GM23338 (cell line): ENCODE measurements at regions not wholly inside any gene's neighbourhood (a gene's known extent, or its start where the extent isn't known, plus 50 kb on each side); places are given as distances from the start of the nearest gene placed in this dataset.

Experiments used
- EZH2 ChIP-seq: fragments of 200-600 bp; sonication (generic); IDR thresholded peaks from one replicate; pipeline ENCODE4 v1.8.0; 2017; ENCODE audit warnings: antibody characterized with exemption, mild to moderate bottlenecking, low read depth; ENCODE audit not compliant: unreplicated experiment
- EZH2phosphoT487 ChIP-seq: fragments of 200-600 bp; sonication (generic); IDR thresholded peaks from one replicate; pipeline ENCODE4 v1.8.1; 2018; ENCODE audit warnings: antibody characterized with exemption; ENCODE audit not compliant: unreplicated experiment
- JUNB ChIP-seq: IDR thresholded peaks from one replicate; pipeline ENCODE4 v1.6.1; 2016; ENCODE audit warnings: antibody characterized with exemption; ENCODE audit not compliant: unreplicated experiment
- POLR2AphosphoS5 ChIP-seq: IDR thresholded peaks from 2 replicates; pipeline ENCODE4 v1.6.1; 2016; ENCODE audit warnings: antibody characterized with exemption, low read depth
- ZNF114 ChIP-seq: fragments of 250-450 bp; sonication (Bioruptor Pico); IDR thresholded peaks from 2 replicates; pipeline ENCODE4 v1.5.0; 2020; ENCODE audit warnings: mild to moderate bottlenecking, moderate library complexity
- TF ChIP-seq, protein P1 (sequence below), 2 experiments: fragments of 200-600 bp in 1 of 2; sonication (generic) in 1 of 2; conservative IDR thresholded peaks; 2 replicates each; pipeline versions ENCODE4 v1.5.1 to v1.6.1; 2016 to 2017; ENCODE audit warnings: antibody characterized with exemption in 2 of 2, low read depth in 2 of 2, mild to moderate bottlenecking in 2 of 2, moderate library complexity in 1 of 2
- TF ChIP-seq, protein P2 (sequence below): IDR thresholded peaks from one replicate; pipeline ENCODE4 v1.6.1; 2018; ENCODE audit warnings: antibody characterized with exemption; ENCODE audit not compliant: unreplicated experiment
- TF ChIP-seq, protein P3 (sequence below): IDR thresholded peaks from 2 replicates; pipeline ENCODE4 v1.6.1; 2016; ENCODE audit warnings: antibody characterized with exemption

DNA sequence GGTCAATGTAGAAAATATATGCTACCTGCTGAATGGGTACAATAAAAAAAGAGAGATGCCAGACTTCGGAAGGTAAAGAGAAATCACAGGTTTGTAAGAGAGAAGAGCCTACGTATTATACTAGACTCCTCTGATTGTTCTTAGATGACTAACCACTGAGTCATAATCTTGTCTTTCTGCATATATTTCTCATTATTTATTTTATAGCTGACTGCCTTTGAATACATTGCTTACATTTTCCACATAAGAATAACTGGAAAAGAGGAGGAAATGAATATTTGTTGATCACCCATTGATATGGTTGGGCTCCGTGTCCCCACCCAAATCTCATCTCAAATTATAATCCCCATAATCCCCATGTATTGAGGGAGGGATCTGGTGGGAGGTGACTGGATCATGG is 90.3 kb upstream of the RAB27B start:
- no peak for TF ChIP-seq JUNB
- TF ChIP-seq, protein P1, sequence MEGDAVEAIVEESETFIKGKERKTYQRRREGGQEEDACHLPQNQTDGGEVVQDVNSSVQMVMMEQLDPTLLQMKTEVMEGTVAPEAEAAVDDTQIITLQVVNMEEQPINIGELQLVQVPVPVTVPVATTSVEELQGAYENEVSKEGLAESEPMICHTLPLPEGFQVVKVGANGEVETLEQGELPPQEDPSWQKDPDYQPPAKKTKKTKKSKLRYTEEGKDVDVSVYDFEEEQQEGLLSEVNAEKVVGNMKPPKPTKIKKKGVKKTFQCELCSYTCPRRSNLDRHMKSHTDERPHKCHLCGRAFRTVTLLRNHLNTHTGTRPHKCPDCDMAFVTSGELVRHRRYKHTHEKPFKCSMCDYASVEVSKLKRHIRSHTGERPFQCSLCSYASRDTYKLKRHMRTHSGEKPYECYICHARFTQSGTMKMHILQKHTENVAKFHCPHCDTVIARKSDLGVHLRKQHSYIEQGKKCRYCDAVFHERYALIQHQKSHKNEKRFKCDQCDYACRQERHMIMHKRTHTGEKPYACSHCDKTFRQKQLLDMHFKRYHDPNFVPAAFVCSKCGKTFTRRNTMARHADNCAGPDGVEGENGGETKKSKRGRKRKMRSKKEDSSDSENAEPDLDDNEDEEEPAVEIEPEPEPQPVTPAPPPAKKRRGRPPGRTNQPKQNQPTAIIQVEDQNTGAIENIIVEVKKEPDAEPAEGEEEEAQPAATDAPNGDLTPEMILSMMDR (conservative IDR thresholded peaks at IDR 0.05; ENCODE audit: low read depth in 2 of 2): no peak
- TF ChIP-seq EZH2: no peak
- no peak for TF ChIP-seq POLR2AphosphoS5
- TF ChIP-seq, protein P2, sequence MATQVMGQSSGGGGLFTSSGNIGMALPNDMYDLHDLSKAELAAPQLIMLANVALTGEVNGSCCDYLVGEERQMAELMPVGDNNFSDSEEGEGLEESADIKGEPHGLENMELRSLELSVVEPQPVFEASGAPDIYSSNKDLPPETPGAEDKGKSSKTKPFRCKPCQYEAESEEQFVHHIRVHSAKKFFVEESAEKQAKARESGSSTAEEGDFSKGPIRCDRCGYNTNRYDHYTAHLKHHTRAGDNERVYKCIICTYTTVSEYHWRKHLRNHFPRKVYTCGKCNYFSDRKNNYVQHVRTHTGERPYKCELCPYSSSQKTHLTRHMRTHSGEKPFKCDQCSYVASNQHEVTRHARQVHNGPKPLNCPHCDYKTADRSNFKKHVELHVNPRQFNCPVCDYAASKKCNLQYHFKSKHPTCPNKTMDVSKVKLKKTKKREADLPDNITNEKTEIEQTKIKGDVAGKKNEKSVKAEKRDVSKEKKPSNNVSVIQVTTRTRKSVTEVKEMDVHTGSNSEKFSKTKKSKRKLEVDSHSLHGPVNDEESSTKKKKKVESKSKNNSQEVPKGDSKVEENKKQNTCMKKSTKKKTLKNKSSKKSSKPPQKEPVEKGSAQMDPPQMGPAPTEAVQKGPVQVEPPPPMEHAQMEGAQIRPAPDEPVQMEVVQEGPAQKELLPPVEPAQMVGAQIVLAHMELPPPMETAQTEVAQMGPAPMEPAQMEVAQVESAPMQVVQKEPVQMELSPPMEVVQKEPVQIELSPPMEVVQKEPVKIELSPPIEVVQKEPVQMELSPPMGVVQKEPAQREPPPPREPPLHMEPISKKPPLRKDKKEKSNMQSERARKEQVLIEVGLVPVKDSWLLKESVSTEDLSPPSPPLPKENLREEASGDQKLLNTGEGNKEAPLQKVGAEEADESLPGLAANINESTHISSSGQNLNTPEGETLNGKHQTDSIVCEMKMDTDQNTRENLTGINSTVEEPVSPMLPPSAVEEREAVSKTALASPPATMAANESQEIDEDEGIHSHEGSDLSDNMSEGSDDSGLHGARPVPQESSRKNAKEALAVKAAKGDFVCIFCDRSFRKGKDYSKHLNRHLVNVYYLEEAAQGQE: no peak
- no peak for TF ChIP-seq EZH2phosphoT487
- TF ChIP-seq, protein P3, sequence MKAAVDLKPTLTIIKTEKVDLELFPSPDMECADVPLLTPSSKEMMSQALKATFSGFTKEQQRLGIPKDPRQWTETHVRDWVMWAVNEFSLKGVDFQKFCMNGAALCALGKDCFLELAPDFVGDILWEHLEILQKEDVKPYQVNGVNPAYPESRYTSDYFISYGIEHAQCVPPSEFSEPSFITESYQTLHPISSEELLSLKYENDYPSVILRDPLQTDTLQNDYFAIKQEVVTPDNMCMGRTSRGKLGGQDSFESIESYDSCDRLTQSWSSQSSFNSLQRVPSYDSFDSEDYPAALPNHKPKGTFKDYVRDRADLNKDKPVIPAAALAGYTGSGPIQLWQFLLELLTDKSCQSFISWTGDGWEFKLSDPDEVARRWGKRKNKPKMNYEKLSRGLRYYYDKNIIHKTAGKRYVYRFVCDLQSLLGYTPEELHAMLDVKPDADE: no peak
- no peak for TF ChIP-seq ZNF114 (CRISPR knock-in tag)
